ENCODE measurements at regions not wholly inside any gene's neighbourhood (a gene's known extent, or its start where the extent isn't known, plus 50 kb on each side); places are given as distances from the start of the nearest gene placed in this dataset.

DNA sequence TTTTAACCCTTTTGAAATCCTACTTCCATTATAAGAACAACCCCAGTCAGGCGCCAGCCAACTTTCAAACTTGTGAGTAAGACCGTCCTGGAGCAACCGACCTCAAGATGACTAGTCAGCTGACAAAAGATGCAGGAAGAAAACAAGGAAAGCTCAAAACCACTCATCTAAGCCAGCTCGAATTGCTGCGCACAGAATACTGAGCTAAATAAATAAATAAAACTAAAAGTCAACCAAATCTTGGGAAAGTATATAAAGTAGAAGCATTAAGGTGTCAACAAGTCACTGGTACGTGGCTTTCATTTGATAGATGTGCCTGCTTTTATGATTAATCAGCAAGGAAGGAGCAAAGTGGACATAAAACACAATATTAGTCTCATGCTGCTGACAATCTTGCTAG, 1269.8 kb downstream of the XPNPEP1 start:
- Histone ChIP-seq H3K4me3 (ENCODE audit: low read depth, low read length) (no peak overlapping the region), H3K36me3 (ENCODE audit: insufficient read depth) (no peaks in the 10 kb centered on the region), H3K27ac (ENCODE audit: low read depth) (no peak overlapping the region), H3K4me1 (ENCODE audit: insufficient read depth) (no peaks in the 10 kb centered on the region)
- DNase-seq (ENCODE audit: extremely low spot score): no peak
- 81% methylated on average over 6 of the region's 6 CpGs for WGBS

DNA sequence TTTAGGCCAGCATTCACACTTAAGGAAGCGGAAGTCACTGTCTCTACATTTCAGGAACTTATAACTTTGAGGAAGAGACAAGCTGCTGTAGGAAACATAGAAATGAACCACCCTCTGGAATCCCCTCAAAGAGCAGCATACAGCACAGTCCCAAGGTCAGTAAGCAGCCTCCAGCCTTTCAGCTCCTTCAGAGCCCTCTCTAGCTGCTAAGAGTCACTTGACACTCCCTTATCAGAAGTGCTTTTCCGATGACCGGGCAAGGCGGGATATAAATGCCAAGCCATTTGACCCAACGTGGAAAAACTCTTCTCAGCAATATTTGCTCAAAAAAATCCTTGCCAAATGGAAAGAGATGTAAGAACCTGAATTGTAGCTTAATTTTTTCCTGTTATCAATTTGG, 1284.3 kb downstream of the XPNPEP1 start:
- no peak for DNase-seq (ENCODE audit: extremely low spot score)
- H3K4me3 ChIP-seq (ENCODE audit: low read depth, low read length): no peak overlapping the region
- no peak overlapping the region for H3K27ac ChIP-seq (ENCODE audit: low read depth)
- no peaks in the 10 kb centered on the region for H3K36me3 ChIP-seq (ENCODE audit: insufficient read depth)
- H3K4me1 ChIP-seq (ENCODE audit: insufficient read depth): no peaks in the 10 kb centered on the region
- 64% methylated on average over 5 of the region's 5 CpGs for WGBS

DNA sequence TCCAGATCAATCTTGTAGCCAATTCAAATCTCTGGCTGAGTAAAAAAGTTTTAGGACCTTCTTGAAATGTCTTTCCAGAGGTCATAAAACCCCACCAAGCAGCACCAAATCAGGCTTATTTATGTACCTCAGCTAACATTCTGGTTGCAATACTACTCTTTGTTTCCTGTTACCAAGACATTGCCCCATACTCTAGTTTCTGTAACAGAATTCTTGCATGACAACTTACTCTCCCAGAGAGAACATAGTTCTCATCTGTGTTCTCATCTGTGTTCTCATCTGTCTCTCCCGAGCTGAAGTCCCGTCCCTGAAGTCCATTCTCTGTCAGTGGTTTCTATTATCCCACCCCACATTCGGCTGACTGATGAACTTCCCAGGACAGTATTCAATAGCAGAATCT, 1285.1 kb downstream of the XPNPEP1 start:
- no peak for DNase-seq (ENCODE audit: extremely low spot score)
- Histone ChIP-seq H3K4me3 (ENCODE audit: low read depth, low read length) (no peak overlapping the region), H3K4me1 (ENCODE audit: insufficient read depth) (no peaks in the 10 kb centered on the region), H3K27ac (ENCODE audit: low read depth) (no peak overlapping the region), H3K36me3 (ENCODE audit: insufficient read depth) (no peaks in the 10 kb centered on the region)
- WGBS: 80% methylated on average over 3 of the region's 3 CpGs

DNA sequence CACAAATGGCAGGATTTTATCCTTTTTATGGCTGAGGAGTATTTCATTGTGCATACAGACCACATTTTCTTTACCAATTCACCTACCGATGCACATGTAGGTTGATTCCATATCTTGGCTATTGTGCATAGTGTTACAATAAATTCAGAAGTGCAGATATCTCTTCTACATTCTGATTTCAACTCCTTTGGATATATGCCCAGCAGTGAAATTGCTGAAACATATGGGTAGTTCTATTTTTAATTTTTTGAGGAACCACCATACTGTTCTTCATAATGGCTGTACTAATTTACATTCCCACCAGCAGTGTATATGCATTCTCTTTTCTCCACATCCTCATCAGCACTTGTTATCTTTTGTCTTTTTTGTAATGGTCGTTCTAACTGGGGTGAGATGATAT, 1290.3 kb downstream of the XPNPEP1 start:
- Histone ChIP-seq H3K4me1 (ENCODE audit: insufficient read depth) (no peaks in the 10 kb centered on the region), H3K36me3 (ENCODE audit: insufficient read depth) (no peaks in the 10 kb centered on the region), H3K27ac (ENCODE audit: low read depth) (no peak overlapping the region), H3K4me3 (ENCODE audit: low read depth, low read length) (no peak overlapping the region)
- WGBS: 68% methylated on average over 2 of the region's 2 CpGs
- no peak for DNase-seq (ENCODE audit: extremely low spot score)

DNA sequence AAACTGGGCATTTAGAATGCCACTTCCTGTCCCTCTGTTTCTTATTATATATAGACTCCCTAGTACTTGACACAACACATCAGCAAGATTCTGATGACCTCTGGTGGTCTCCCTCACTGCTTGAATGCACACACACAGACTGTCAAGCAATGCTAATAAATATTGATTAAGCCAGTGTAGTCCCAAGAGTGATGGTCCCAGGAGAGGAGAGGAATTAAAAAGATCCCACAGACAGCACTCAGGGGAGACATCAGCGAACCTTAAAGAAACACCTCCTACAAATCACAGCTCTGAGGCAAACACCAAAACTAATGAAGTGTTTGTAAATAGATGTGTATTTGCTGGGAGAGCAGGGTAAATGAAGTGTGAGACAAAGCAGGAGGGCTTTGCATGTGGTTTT, 1291.2 kb downstream of the XPNPEP1 start:
- DNase-seq (ENCODE audit: extremely low spot score): no peak
- H3K27ac ChIP-seq (ENCODE audit: low read depth): no peak overlapping the region
- H3K4me3 ChIP-seq (ENCODE audit: low read depth, low read length): no peak overlapping the region
- no peaks in the 10 kb centered on the region for H3K4me1 ChIP-seq (ENCODE audit: insufficient read depth)
- 92% methylated on average over 1 of the region's 1 CpG for WGBS
- no peaks in the 10 kb centered on the region for H3K36me3 ChIP-seq (ENCODE audit: insufficient read depth)

DNA sequence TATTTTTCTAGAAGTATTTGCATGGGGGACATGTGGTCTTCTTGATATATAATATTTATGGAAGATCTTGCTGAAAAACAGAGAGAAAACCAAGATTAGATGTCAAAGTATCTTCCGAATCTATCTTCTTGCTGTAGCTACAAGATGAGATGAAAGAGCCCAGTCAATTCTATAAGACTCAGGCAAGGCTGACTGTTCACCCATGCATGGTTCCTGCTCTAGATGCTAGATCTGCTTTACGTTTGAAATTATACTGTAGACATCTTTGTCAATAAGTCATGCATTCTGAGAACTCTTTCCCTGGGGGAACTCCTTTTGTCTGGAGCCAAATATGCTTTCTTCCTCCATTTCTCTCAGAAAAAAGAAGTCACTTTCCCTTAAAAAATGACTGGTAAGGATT, 1292.0 kb downstream of the XPNPEP1 start:
- H3K4me3 ChIP-seq (ENCODE audit: low read depth, low read length): no peak overlapping the region
- DNase-seq (ENCODE audit: extremely low spot score): no peak
- WGBS: 81% methylated on average over 2 of the region's 2 CpGs
- H3K4me1 ChIP-seq (ENCODE audit: insufficient read depth): no peaks in the 10 kb centered on the region
- no peaks in the 10 kb centered on the region for H3K36me3 ChIP-seq (ENCODE audit: insufficient read depth)
- no peak overlapping the region for H3K27ac ChIP-seq (ENCODE audit: low read depth)

DNA sequence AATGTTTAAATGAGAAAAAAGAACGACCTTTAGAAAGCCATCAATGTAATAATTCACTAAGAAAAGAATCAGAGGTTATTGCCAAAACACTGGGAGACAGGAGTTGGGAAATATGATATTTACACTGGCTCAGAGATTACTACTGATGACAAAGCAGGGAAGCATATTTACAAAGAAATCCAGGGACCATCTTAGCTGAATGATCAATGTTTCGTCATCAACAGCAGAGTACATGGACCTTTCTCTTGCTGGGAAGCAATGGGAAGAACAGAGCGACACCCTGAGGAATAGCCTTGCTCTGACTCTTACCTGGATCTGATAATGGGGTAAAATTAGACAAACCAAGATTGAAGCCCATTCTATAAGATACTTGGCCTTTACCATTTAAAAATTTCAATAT, 1293.5 kb downstream of the XPNPEP1 start:
- Histone ChIP-seq H3K4me1 (ENCODE audit: insufficient read depth) (no peaks in the 10 kb centered on the region), H3K36me3 (ENCODE audit: insufficient read depth) (no peaks in the 10 kb centered on the region), H3K4me3 (ENCODE audit: low read depth, low read length) (no peak overlapping the region), H3K27ac (ENCODE audit: low read depth) (no peak overlapping the region)
- DNase-seq (ENCODE audit: extremely low spot score): no peak
- 60% methylated on average over 3 of the region's 3 CpGs for WGBS

DNA sequence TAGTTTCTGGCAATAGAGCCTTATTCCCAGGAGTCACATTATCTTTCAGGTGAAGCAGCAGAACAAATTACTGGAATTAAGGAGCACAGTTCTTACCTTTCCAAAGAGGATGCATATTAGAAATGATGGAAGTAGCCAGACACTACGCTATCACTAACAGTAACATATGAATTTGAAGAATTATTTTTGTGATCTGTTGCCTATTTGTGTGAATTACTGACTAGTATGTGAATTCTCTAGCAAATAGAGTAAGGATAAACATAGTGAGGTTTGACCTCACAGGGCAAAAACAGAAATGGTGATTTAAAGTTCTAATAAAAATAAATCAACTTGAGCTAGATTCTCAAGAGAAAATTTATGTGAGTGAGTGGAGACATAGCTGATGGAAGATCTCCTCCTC, 1299.3 kb downstream of the XPNPEP1 start:
- no peak overlapping the region for H3K27ac ChIP-seq (ENCODE audit: low read depth)
- no peak overlapping the region for H3K4me3 ChIP-seq (ENCODE audit: low read depth, low read length)
- 91% methylated on average over 1 of the region's 1 CpG for WGBS
- no peak for DNase-seq (ENCODE audit: extremely low spot score)
- H3K4me1 ChIP-seq (ENCODE audit: insufficient read depth): no peaks in the 10 kb centered on the region
- no peaks in the 10 kb centered on the region for H3K36me3 ChIP-seq (ENCODE audit: insufficient read depth)

DNA sequence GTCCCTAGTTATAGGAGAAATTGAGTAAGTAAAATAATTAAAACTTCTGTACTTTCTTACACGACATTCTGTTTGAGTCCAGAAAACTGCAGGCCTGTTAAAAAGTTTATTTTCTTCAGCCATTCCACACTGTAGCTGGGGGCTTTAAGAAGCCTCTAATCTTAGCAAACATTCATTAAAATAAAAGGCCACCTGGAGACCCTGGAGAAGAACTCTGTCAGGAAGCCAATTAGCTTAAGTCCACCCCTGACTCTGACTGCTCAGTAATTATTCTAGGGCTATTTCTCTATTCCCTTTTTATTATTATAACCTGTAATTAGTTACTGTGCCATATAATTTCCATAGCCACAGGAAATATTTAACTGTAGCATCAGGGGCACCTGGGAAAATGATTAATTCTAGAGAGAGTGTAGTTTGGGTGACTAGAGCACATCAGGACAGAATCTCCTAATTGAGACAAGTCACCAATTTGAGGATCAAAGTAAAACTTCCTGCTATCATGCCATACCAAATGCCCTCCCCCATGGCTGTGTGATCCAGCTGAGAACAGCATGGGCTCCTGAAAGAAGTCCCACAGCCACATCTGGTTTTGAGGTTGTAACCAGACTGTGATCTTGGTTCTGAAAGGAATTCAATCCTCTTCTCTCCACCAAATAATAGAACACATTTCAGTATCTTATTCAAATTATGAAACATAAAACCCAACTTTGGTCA, 1302.3 kb downstream of the XPNPEP1 start:
- no peaks in the 10 kb centered on the region for H3K36me3 ChIP-seq (ENCODE audit: insufficient read depth)
- no peak overlapping the region for H3K27ac ChIP-seq (ENCODE audit: low read depth)
- WGBS: 83% methylated on average over 1 of the region's 1 CpG
- DNase-seq (ENCODE audit: extremely low spot score): no peak
- H3K4me3 ChIP-seq (ENCODE audit: low read depth, low read length): no peak overlapping the region
- H3K4me1 ChIP-seq (ENCODE audit: insufficient read depth): no peaks in the 10 kb centered on the region

DNA sequence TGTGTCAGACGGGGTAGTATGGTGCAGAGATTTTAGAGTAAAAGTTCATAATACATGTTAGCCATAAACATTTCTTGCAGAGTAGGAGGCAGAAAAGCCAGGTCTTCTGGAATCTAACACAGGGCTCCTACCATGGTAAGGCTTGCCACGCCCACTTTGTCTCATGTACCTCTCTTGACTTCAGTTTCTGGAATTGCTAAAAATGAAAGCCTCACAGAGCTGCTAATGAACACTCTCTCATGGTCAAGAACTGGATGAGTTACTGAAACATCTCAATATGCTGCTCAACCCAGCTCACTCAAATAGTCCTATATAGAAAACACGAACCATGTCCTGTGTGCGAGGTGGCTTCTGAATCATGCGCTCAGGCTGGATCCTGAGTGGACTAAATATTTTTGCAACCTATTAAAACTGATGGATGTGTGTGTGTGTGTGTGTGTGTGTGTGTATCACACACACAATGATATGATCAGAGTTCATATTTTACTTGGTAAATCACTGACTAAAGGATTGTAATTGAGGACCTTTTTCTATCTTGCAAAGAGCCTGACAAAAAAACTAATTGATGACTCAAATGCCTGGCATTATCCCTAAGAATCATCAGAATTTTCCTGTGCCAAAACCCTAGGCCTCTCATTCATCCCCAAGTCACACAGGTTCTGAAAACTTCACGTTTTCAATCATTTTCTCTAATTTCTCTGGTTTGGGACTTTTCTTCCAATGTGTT, 1306.6 kb downstream of the XPNPEP1 start:
- 84% methylated on average over 6 of the region's 6 CpGs for WGBS
- no peaks in the 10 kb centered on the region for H3K4me1 ChIP-seq (ENCODE audit: insufficient read depth)
- no peak overlapping the region for H3K4me3 ChIP-seq (ENCODE audit: low read depth, low read length)
- no peak overlapping the region for H3K27ac ChIP-seq (ENCODE audit: low read depth)
- no peaks in the 10 kb centered on the region for H3K36me3 ChIP-seq (ENCODE audit: insufficient read depth)
- DNase-seq (ENCODE audit: extremely low spot score): no peak

DNA sequence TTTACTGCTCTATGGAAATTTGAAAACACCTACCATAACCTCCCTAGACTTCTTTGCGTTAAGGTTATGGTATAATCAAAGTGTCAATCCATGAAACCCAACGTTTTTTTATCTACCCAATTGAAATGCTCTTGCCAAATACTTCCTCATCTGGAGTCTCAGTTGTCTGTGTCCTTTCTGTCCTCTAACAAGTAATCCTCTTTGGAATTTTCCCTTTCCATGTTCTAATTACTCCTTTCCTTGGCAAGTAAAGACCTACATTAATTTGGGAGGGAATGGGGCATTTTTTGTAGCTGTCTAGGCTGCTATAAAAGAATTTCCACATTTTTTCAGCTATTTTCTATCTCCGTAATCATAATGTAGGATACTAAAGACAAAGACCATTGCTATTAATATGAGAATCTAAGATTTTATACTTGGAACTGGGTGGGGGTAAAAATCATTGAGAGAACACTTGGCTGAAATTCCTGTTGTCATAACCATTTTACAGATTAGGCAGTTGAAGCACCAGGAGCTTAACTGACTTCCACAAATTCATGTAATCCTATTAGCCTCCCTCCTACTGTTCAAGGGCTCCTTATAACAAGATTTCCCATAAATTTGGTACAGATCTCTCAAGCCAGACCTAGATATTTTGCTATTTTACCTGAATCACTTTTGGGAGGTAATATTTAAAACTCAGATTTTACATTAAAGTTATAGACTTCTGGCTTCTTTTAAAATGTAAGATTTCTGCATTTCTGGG, 1307.6 kb downstream of the XPNPEP1 start:
- no peak overlapping the region for H3K4me3 ChIP-seq (ENCODE audit: low read depth, low read length)
- WGBS: 69% methylated on average over 3 of the region's 3 CpGs
- H3K36me3 ChIP-seq (ENCODE audit: insufficient read depth): no peaks in the 10 kb centered on the region
- H3K27ac ChIP-seq (ENCODE audit: low read depth): no peak overlapping the region
- H3K4me1 ChIP-seq (ENCODE audit: insufficient read depth): no peaks in the 10 kb centered on the region
- no peak for DNase-seq (ENCODE audit: extremely low spot score)

DNA sequence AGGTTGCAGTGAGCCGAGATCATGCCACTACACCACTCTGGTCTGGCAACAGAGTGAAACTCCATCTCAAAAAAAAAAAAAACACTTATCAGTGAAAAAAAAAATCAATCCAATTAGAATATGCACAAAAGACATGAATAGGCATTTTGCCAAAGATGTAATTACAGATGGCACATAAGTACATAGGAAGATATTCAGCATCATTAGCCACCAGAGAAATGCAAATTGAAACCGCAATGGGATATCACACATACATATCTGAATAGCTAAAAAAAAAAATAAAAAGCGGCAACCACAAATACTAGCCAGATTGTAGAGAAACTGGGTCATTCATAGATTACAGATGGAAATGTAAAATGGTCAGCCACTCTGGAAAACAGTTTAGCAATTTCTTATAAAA, 1310.8 kb downstream of the XPNPEP1 start:
- Histone ChIP-seq H3K4me1 (ENCODE audit: insufficient read depth) (no peaks in the 10 kb centered on the region), H3K36me3 (ENCODE audit: insufficient read depth) (no peaks in the 10 kb centered on the region), H3K4me3 (ENCODE audit: low read depth, low read length) (no peak overlapping the region), H3K27ac (ENCODE audit: low read depth) (no peak overlapping the region)
- 66% methylated on average over 3 of the region's 3 CpGs for WGBS
- no peak for DNase-seq (ENCODE audit: extremely low spot score)

DNA sequence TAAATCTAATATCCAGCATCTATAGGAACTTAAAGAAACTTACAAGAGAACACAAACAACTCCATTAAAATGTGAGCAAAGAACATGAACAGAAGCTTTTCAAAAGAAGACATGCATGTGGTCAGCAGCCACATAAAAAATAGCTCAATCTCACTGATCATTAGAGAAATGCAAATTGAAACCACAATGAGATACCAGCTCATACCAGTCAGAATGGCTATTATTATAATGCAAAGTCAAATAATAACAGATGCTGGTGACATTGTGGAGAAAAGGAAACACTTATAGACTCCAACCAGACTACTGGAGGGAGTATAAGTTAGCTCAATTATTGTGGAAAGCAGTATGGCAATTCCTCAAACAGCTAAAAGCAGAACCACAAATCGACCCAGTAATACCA, 1314.5 kb downstream of the XPNPEP1 start:
- no peaks in the 10 kb centered on the region for H3K4me1 ChIP-seq (ENCODE audit: insufficient read depth)
- WGBS: 58% methylated on average over 1 of the region's 1 CpG
- no peak overlapping the region for H3K4me3 ChIP-seq (ENCODE audit: low read depth, low read length)
- DNase-seq (ENCODE audit: extremely low spot score): no peak
- H3K36me3 ChIP-seq (ENCODE audit: insufficient read depth): no peaks in the 10 kb centered on the region
- H3K27ac ChIP-seq (ENCODE audit: low read depth): no peak overlapping the region

DNA sequence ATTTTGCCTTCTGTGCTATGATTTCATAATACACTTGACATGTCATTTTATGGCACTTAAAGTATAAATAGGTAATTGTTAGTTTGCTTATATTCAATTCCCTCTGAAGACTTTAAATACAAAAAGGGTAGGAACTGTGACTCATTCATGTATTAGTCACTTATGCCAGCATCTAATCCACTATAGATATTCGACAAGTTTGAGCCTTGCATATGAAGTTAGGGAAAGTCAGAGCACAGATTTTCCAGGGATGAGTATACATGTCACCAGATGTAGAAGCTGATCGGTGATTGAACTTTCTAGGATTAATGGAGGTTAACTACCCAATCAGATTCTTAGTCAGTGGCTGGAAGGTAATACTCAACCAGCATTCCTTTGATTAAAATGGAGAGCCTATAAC, 1321.5 kb downstream of the XPNPEP1 start:
- Histone ChIP-seq H3K4me1 (ENCODE audit: insufficient read depth) (no peaks in the 10 kb centered on the region), H3K4me3 (ENCODE audit: low read depth, low read length) (no peak overlapping the region), H3K36me3 (ENCODE audit: insufficient read depth) (no peaks in the 10 kb centered on the region), H3K27ac (ENCODE audit: low read depth) (no peak overlapping the region)
- WGBS: 82% methylated on average over 2 of the region's 2 CpGs
- no peak for DNase-seq (ENCODE audit: extremely low spot score)

All from urinary bladder (tissue), 3 donors.